GM12874 (cell line): ENCODE measurements at regions not wholly inside any gene's neighbourhood (a gene's known extent, or its start where the extent isn't known, plus 50 kb on each side); places are given as distances from the start of the nearest gene placed in this dataset.

Source experiments
- TF ChIP-seq, protein P1 (sequence below): IDR thresholded peaks from 2 replicates; pipeline ENCODE4 v1.5.1; 2011; ENCODE audit warnings: low read depth, mild to moderate bottlenecking, control low read depth, low read length, moderate library complexity; ENCODE audit not compliant: insufficient read depth

DNA sequence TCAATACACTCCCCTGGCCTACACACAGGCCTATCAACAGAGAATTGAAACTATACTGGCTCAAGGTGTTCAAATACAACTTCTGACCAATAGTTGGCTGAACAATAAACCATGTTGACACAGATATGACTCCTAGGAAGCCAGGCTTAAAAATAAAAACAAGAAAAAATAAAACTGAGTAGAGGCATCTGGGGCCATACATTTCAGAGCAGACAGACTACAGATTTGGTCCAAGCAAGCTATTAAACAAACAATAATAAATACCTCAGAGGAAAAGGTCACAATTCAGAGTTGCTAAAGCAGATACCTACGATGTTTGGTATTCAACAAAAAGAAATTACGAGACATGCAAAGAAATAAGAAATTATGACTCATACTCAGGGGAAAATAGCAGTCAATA, 132.8 kb upstream of the ACVR2A start:
- TF ChIP-seq, protein P1, sequence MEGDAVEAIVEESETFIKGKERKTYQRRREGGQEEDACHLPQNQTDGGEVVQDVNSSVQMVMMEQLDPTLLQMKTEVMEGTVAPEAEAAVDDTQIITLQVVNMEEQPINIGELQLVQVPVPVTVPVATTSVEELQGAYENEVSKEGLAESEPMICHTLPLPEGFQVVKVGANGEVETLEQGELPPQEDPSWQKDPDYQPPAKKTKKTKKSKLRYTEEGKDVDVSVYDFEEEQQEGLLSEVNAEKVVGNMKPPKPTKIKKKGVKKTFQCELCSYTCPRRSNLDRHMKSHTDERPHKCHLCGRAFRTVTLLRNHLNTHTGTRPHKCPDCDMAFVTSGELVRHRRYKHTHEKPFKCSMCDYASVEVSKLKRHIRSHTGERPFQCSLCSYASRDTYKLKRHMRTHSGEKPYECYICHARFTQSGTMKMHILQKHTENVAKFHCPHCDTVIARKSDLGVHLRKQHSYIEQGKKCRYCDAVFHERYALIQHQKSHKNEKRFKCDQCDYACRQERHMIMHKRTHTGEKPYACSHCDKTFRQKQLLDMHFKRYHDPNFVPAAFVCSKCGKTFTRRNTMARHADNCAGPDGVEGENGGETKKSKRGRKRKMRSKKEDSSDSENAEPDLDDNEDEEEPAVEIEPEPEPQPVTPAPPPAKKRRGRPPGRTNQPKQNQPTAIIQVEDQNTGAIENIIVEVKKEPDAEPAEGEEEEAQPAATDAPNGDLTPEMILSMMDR = no peak

DNA sequence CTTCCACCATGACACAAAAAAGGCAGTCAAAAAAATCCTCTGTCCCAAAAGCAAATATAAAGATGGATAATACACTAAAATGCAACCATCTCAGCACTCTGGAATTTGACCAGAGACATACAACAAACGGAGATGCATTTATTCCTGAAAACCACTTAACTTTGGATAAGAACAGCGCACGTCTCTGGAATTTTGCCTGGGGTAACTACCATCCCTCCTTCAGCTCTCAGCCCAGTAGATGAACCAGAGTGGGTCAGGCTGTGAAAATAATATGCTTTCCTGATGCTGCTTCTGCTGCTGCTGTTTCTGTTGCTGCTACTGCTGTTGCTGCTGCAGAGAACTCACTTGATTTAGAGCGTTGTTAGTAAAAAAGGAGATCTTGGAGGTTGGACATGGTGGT, 133.8 kb upstream of the ACVR2A start:
- TF ChIP-seq, protein P1 = no peak

DNA sequence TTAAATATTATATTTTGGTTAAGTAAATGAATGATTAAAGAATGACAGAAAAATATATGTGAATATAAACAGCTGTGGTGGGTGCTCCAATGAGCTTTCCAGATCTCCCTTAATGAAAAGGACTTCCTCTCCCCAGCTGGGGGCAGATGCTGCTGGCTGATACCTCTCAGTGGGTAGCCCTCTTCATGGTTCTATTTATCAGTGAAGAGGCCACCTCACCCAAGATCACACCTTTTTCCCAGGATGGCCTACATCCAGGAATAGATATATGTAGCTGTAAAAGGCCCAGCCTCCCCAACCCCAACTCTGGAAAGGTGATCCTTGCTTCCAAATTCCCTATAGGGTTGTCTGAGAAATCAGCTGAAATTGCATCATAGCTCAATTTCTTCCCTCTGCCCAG, 135.2 kb upstream of the ACVR2A start:
- TF ChIP-seq, protein P1 = no peak

GRCh38 chr2:147703171-147703570, 141.7 kb upstream of the ACVR2A start:
- TF ChIP-seq, protein P1 = no peak

DNA sequence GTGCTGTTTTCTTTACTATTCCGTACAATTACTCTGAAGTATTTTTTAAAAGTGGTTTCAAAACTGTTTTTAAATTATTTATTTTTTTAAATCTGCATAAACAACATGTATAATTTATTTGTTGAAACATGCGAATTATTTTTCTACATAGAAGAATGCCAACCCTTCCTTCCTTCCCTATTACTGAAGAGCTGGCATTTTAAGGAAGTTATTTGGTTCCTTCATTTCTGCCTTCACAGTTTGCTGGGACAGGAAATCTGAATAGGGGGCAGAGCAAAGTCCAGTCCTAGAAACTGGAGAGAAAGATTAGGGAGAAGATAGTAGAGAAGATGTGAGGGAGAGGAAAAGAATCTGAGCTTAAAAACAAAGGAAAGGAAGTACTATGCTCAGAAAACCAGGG, 146.7 kb upstream of the ACVR2A start:
- TF ChIP-seq, protein P1 = no peak

GRCh38 chr2:147696426-147696825, 148.4 kb upstream of the ACVR2A start:
- TF ChIP-seq, protein P1 = no peak

DNA sequence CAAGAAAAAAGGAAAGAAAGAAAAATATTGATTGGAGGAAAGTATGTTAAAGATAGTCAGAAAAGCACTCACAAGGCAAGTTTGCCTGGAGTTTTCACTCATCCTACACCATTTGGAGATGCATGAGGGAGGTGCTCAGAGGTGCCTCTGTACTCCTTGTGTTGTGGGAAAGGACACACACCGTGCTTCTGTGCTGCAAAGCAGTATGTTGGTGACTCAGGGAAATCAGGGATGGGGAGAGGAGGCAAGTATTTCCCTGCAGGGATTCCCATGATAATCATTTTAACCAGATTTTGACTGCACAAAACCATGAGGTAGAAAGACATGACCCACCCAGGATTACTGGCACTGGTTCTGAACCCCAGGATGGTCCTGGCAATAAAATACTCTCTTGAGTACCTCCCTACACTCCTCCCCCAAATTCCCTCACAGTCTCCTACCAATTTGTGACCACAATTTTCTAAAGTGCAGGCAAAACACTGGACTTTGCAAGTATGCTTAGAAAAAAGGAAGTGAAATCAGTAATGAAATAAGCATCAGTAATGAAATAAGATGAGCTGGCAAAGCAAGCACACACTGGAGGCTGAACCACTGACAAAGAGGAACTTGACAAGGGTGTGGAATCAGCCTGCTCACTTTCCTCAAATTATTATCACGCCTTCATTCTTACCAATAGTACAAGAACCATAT, 155.5 kb upstream of the ACVR2A start:
- TF ChIP-seq, protein P1 = no peak
